Superior temporal gyrus (tissue), 1 donor: ENCODE measurements at regions not wholly inside any gene's neighbourhood (a gene's known extent, or its start where the extent isn't known, plus 50 kb on each side); places are given as distances from the start of the nearest gene placed in this dataset.
"Not testable (repeated sequence)": the region's sequence is repeated elsewhere in the genome, so short reads cannot be mapped to it uniquely, and the experiment has no call there.

Experiments
- DNase-seq: peaks from one replicate; pipeline ENCODE4 v3.0.0-alpha.2; 2016; ENCODE audit errors: extremely low spot score

GRCh38 chr6:68022968-68023367 lies 612.1 kb upstream of the ADGRB3 start:
- DNase-seq, result not testable (repeated sequence)

GRCh38 chr6:68013780-68014515 lies 621.1 kb upstream of the ADGRB3 start:
- no peak for DNase-seq

GRCh38 chr6:68012822-68013221 lies 622.3 kb upstream of the ADGRB3 start:
- DNase-seq, result no peak

DNA sequence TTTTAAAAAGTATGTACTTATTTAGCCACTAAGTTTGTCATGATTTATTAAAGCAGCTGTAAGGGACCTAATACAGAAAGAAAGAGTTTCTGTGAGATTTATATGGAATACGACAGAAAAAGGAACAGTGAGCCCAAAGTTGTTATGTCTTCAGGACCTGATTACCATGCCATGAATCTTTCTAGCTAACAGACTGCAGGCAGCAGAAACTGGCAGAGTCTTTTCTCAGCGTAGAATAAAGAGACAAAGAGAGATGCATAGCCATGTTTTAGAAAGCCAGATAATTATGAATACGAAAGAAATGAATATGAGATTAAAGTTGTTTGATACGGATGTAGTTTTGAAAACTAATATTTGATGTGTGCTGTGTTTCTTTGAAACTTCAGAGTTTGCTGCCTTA lies 624.1 kb upstream of the ADGRB3 start:
- no peak for DNase-seq

DNA sequence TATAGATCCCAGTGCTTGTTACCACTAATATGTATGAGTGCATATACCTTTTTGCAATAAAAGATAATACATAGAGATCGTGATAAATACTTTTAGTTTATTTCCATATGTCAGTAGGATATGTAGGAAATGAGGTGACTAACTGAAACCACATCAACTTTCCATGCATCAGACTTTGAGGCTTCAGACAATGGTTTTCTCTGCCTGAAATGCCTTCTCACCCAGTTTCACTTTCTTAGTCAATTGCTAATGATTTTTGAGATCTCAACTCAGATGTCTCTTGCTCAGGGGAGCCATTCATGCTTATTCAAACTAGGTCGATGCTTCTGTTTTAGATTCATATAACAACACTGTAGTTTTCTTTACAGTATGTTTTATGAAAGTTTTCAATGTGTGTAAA lies 626.6 kb upstream of the ADGRB3 start:
- DNase-seq, result no peak

- DNase-seq, result no peak
Observed at GRCh38 chr6:68007717-68008116, 627.4 kb upstream of the ADGRB3 start.

GRCh38 chr6:67986694-67987232 lies 648.3 kb upstream of the ADGRB3 start:
- DNase-seq, result no peak

DNA sequence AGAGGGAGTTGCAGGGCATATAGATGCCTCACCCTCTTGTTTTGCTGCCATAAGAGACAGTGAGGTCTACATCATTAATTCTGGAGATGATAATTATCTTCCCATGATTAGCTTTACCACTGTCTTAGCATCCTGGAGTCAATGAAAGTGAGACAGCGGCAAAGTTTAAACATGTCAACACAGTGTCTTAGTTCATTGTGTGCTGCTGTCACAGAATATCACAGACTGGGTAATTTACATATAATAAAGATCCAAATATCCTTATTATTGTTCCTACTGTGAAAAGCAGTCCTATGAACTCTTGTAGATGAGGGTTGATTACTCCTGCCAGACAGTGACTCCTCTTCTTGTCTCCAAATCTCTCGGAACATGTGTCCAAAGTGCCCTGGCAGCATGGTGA lies 658.6 kb upstream of the ADGRB3 start:
- no peak for DNase-seq

DNA sequence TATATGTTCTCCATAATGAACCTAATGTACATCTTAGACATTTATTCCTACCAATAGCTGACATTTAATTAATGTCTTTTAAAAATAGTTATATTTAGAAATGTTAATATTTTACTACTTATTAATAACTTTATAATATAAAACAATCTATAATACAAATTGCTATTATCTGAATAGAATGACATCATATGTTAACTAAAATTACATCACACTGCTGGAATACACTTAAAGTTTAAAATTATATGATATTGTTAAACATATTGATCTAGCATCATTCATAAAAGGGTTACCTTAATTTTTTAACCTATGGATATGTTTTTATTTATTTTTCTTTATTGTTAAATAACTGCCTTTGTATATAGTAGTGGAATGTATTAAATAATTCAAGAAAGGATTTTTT lies 660.2 kb upstream of the ADGRB3 start:
- no peak for DNase-seq

GRCh38 chr6:67971812-67972211 lies 663.3 kb upstream of the ADGRB3 start:
- DNase-seq, result no peak

DNA sequence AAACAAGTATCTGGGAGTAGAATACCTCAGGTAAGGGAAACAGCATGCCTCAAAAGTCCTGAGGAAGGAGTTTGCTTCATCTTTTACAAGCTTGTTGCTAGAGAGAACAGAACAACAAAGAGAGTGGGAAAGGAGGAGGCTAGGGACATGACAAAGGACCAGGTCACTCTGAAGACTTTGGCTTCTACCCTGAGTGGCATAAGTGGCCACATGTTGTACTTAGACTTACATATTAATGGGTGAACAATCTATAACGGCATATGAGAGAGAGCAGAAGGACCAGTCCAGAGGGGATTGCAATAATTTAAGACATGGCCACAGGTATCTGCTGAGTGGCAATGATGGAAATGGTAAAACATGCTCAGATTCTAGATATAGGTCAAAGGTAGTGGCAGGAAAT lies 668.3 kb upstream of the ADGRB3 start:
- no peak for DNase-seq

- no peak for DNase-seq
Observed at GRCh38 chr6:67956352-67956751, 678.7 kb upstream of the ADGRB3 start.

DNA sequence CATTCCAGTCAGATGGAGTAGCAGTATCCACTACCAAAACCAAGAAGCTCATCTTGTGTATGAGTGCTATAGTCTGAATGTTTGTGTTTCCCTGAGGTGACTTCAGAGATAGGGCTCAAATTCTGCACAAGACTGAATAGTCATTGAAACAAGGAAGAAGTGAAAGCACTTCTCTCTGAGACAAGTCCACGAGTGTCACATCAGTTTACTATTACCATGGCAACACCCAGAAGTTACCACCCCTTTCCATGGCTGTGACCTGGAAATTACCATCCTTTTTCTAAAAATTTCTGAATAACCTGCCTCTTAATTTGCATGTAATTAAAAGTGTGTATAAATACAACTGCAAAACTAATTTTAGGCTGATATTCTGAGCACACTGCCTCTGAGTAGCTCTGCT lies 682.1 kb upstream of the ADGRB3 start:
- no peak for DNase-seq

- DNase-seq, result no peak
Observed at GRCh38 chr6:67952121-67952520, 683.0 kb upstream of the ADGRB3 start.

GRCh38 chr6:67947762-67948161 lies 687.3 kb upstream of the ADGRB3 start:
- DNase-seq, result not testable (repeated sequence)

DNA sequence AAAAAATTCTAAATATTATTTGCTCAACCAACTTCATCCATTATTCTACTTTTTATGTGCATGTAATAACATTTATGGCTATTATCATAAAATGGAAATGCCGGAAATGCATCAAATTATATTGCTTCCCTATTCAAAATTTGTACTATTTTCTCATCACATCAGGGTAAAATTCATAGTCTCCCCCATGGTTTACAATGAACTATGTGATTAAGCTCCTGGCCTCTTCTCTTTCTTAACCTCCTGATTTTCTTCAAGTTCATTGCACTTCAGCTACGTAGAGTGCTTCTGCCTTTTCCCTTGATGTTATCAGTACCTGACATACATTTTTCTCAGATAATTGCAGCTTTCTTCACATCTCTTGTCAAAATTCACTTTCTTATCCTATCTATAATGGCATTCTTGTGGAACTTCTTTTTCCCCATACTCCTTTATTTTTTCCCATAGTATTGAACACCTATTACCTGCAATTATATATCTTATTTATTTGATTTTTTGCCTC lies 699.1 kb upstream of the ADGRB3 start:
- DNase-seq, result no peak

GRCh38 chr6:67933278-67933677 lies 701.8 kb upstream of the ADGRB3 start:
- no peak for DNase-seq

DNA sequence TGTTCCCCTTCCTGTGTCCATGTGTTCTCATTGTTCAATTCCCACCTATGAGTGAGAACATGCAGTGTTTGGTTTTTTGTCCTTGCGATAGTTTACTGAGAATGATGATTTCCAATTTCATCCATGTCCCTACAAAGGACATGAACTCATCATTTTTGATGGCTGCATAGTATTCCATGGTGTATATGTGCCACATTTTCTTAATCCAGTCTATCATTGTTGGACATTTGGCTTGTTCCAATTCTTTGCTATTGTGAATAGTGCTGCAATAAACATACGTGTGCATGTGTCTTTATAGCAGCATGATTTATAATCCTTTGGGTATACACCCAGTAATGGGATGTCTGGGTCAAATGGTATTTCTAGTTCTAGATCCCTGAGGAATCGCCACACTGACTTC lies 712.5 kb upstream of the ADGRB3 start:
- DNase-seq, result not testable (repeated sequence)

GRCh38 chr6:67920040-67920439 lies 715.0 kb upstream of the ADGRB3 start:
- not testable (repeated sequence) for DNase-seq

DNA sequence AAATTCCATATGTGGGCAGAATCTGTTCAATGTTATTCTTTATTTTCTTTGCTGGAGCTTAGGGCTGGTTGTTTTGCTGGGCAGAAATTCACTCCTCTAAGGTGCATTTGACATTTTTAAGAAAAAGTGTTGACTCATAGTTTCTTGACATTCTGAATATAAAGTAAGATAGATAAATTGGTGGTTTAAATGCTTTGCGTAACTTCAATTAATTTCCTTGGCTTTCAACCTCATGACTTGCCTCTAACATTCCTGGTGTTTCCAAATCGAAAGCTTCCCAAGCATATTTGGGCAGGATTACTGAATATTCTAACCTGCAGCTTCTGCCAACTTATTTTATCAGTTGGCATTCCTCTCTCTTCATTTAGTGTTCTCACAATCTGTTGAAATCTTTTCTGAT lies 718.7 kb upstream of the ADGRB3 start:
- DNase-seq, result no peak

- DNase-seq, result no peak
Observed at GRCh38 chr6:67914419-67914818, 720.7 kb upstream of the ADGRB3 start.

DNA sequence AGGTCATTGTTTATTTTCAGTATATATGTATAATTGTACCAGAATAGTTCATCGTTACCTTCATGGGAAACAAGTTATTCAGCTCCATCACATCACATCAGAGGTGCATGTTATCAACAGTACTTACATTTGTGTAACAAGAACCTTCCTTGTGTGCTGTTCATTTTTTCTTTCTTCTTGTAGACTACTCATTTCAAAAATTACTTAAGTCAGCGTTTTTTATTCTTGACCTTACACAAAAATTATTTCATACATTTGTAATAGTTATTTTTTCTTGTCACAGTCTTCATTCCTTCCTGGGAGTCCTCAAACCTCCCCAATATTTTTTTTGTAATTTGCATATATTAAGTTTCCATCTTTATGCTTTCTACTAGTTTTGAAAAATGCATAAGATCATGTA lies 725.7 kb upstream of the ADGRB3 start:
- DNase-seq, result no peak

DNA sequence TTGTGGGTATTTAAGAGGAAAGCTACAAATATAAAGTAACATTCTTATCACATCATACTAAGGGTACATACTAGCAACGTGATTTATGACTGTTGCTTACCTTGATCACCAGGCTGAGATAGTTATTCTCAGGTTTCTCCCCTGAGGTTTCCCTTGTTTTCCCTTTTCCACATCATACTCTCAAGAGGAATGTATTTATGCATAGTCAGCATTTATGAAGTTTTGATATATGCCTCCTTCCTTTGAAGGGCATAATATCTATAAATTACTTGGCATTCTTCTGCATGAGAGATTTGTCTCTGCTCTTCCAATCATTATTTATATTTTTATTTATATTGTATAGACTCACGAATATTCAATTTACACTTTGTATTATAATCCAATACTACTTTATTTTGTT lies 726.7 kb upstream of the ADGRB3 start:
- no peak for DNase-seq

GRCh38 chr6:67904735-67905134 lies 730.3 kb upstream of the ADGRB3 start:
- not testable (repeated sequence) for DNase-seq
